Vagina (tissue), 2 donors: ENCODE measurements at regions not wholly inside any gene's neighbourhood (a gene's known extent, or its start where the extent isn't known, plus 50 kb on each side); places are given as distances from the start of the nearest gene placed in this dataset.

Experiments
- POLR2A ChIP-seq, 2 donors: fragments of 450-650 bp; IDR thresholded peaks; one replicate each; pipeline ENCODE4 v1.6.1; 2017; ENCODE audit warnings: antibody characterized with exemption in 2 of 2, mild to moderate bottlenecking in 2 of 2, moderate library complexity in 2 of 2
- POLR2AphosphoS5 ChIP-seq, 2 donors: sonication (generic); formaldehyde crosslinking; IDR thresholded peaks; one replicate each; pipeline ENCODE4 v1.9.0; 2017; ENCODE audit warnings: antibody characterized with exemption in 2 of 2, mild to moderate bottlenecking in 2 of 2, low read depth in 1 of 2; ENCODE audit not compliant: insufficient read depth in 1 of 2
- TF ChIP-seq, protein P1 (sequence below), 3 experiments: fragments of 450-650 bp in 2 of 3; fragments of 200-600 bp in 1 of 3; sonication (generic) in 1 of 3; IDR thresholded peaks; one replicate each; pipeline ENCODE4 v1.5.1; 2017 to 2019; ENCODE audit warnings: antibody characterized with exemption in 3 of 3, mild to moderate bottlenecking in 2 of 3, moderate library complexity in 2 of 3

DNA sequence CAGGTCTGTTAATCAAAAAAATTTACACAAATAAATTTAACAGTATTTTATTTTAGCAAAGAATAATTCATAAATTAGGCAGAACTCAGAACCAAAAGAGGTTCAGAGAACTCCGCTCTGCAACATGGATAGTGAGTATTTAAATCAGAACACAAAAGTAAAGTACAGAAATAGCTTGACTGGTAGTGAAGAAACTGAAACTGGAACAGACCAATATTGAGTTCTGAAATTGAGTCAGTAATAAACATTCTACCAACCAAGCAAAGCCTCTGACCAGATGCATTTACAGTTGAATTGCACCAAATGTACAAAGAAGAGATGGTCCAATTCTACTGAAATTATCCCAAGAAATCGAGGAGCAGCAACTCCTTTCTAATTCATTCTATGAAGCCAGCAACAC lies 1542.8 kb downstream of the EFNA5 start:
- TF ChIP-seq, protein P1, sequence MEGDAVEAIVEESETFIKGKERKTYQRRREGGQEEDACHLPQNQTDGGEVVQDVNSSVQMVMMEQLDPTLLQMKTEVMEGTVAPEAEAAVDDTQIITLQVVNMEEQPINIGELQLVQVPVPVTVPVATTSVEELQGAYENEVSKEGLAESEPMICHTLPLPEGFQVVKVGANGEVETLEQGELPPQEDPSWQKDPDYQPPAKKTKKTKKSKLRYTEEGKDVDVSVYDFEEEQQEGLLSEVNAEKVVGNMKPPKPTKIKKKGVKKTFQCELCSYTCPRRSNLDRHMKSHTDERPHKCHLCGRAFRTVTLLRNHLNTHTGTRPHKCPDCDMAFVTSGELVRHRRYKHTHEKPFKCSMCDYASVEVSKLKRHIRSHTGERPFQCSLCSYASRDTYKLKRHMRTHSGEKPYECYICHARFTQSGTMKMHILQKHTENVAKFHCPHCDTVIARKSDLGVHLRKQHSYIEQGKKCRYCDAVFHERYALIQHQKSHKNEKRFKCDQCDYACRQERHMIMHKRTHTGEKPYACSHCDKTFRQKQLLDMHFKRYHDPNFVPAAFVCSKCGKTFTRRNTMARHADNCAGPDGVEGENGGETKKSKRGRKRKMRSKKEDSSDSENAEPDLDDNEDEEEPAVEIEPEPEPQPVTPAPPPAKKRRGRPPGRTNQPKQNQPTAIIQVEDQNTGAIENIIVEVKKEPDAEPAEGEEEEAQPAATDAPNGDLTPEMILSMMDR (IDR thresholded peaks at IDR 0.05) = no peak
- TF ChIP-seq POLR2A (IDR thresholded peaks at IDR 0.05) (no peak), POLR2AphosphoS5 (IDR thresholded peaks at IDR 0.05; ENCODE audit: insufficient read depth in 1 of 2, low read depth in 1 of 2) (no peak)
